ENCODE measurements at regions not wholly inside any gene's neighbourhood (a gene's known extent, or its start where the extent isn't known, plus 50 kb on each side); places are given as distances from the start of the nearest gene placed in this dataset.
"Not testable (repeated sequence)": the region's sequence is repeated elsewhere in the genome, so short reads cannot be mapped to it uniquely, and the experiment has no call there.

GRCh38 chr6:12348530-12349511 lies 58.7 kb downstream of the EDN1 start:
- no peak for DNase-seq
- in situ Hi-C loops (cut with MboI; ENCODE audit: low pct_unique_long_range_greater_than_20kb, low sequenced_read_pairs): no loop called here

DNA sequence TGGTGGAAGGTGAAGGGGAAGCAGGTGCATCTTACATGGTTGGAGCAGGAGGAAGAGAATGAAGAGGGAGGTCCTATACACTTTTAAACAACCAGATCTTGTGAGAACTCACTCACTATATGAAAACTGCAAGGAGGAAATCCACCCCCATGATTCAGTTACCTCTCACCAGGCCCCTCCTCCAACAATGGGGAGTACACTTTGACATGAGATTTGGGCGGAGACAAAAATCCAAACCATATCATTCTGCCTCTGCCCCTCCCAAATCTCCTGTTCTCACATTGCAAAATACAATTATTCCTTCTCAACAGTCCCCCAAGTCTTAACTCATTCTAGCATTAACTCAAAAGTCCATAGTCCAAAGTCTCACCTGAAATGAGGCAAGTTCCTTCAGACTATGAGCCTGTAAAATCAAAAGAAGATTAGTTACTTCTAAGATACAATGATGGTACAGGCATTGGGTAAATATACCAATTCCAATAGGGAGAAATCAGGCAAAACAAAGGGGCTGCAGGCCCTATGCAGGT lies 60.5 kb downstream of the EDN1 start:
- no peak for DNase-seq
- in situ Hi-C loops (cut with MboI; ENCODE audit: low pct_unique_long_range_greater_than_20kb, low sequenced_read_pairs): no loop called here

- in situ Hi-C loops (cut with MboI; ENCODE audit: low pct_unique_long_range_greater_than_20kb, low sequenced_read_pairs): no loop called here
- DNase-seq: no peak
Observed at GRCh38 chr6:12351672-12352071, 61.5 kb downstream of the EDN1 start.

GRCh38 chr6:12353731-12354130 lies 63.6 kb downstream of the EDN1 start:
- no peak for DNase-seq
- in situ Hi-C loops (cut with MboI; ENCODE audit: low pct_unique_long_range_greater_than_20kb, low sequenced_read_pairs): no loop called here

DNA sequence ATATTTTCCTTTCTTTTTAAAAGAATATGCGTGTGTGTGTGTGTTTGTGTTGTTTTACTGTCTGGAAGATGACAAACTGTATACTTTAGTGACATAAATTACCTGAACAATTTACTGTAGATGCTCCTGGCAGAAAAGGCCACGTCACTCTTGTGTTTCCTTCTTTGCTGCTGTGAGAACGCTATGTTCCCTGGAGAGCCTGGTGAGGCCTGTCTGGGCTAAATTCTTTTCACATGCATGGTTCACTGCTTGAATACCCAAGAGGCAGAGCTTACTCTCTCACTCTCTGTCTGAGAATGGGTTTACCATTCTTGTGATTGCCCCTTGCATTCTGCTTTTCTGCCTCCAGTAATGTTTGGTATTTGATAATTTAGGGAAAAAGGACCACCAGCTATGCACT lies 64.3 kb downstream of the EDN1 start:
- DNase-seq: no peak
- in situ Hi-C loops (cut with MboI; ENCODE audit: low pct_unique_long_range_greater_than_20kb, low sequenced_read_pairs): no loop called here

DNA sequence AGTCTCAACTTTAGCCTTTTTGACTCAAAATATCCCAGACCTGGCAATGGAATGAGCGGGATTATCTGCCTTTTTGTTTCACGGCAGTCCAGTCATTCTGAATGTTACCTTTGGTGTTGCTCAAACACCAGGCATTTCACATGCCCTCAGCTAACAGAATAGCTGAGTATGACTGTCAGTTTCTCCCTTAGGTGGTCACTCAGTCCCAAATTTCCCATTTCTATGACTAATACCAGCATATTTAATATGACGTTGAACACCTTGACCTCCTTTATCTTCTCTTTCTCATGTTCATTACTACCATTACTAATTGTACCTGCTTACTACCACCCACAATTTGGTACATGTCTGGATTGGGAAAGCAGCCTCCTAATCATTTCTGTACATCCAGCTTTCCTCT lies 65.2 kb downstream of the EDN1 start:
- in situ Hi-C loops (cut with MboI; ENCODE audit: low pct_unique_long_range_greater_than_20kb, low sequenced_read_pairs): no loop called here
- no peak for DNase-seq

DNA sequence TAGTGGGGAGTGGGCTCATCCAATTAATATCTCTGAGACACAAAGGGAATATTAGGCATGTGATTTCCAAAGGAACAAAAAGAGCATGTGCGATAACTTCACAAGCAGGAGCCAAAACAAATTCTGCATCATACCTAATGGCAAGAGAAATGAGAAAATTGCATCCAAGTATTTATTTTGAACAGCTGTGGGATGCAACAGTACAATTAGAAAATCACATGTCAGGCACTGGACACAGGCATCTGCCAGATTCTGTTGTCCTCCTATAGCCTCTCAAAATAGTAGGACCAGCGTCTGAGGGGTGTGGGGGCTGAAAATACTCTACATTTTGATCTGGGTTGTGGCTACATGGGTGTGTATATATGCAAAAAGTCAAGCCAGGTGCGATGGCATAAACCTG lies 66.3 kb downstream of the EDN1 start:
- no peak for DNase-seq
- in situ Hi-C loops (cut with MboI; ENCODE audit: low pct_unique_long_range_greater_than_20kb, low sequenced_read_pairs): no loop called here

GRCh38 chr6:12356983-12357972 lies 67.1 kb downstream of the EDN1 start:
- in situ Hi-C loops (cut with MboI; ENCODE audit: low pct_unique_long_range_greater_than_20kb, low sequenced_read_pairs): no loop called here
- DNase-seq: no peak

GRCh38 chr6:12359036-12359435 lies 68.9 kb downstream of the EDN1 start:
- in situ Hi-C loops (cut with MboI; ENCODE audit: low pct_unique_long_range_greater_than_20kb, low sequenced_read_pairs): no loop called here

DNA sequence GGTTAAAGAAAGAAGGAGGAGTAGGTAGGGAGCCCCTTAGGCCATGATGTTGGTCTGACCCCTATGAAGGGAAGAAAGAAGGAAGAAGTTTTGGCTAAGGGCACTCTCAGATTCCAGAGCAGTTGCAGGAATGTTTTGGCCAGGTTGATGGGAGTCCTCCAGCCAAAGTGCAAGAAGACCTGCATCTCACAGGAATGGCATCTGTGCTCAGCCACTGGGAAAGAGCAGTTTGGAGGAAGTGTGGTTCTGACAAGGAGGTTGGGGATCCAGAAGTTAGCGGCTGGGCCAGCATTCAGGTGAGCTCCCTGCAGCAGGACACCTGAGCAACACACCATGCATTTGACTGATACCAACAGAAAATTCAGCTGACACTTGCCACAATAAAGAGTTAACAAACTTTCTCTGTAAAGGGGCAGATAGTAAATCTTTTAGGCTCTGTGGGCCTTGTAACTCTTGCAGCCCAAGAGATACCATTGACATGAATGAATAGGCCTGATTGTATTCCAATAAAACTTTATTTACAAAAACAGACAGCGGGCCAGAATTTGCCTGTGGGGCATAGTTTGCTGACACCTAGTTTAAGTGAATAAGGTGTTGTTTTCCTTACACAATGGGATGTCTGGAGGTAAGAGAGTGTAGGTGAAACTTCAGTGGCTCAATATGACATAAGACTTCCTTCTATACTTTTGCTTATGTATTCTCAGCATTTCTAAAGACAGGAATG lies 71.0 kb downstream of the EDN1 start:
- in situ Hi-C loops (cut with MboI; ENCODE audit: low pct_unique_long_range_greater_than_20kb, low sequenced_read_pairs): no loop called here
- no peak for DNase-seq

More at GRCh38 chr6:12359036-12359435, 68.9 kb downstream of the EDN1 start:
- no peak for DNase-seq

DNA sequence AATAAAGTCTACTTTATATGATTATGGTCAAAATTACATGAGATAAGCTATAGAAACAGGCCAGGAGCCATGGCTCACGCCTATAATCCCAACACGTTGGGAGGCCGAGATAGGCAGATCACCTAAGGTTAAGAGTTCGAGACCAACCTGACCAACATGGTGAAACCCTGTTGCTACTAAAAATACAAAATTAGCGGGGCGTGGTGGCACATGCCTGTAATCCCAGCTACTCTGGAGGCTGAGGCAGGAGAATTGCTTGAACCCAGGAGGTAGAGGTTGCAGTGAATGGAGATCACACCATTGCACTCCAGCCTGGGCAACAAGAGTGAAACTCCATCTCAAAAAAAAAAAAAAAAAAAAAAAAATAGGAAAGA lies 73.1 kb downstream of the EDN1 start:
- in situ Hi-C loops (cut with MboI; ENCODE audit: low pct_unique_long_range_greater_than_20kb, low sequenced_read_pairs): not testable (repeated sequence)

DNA sequence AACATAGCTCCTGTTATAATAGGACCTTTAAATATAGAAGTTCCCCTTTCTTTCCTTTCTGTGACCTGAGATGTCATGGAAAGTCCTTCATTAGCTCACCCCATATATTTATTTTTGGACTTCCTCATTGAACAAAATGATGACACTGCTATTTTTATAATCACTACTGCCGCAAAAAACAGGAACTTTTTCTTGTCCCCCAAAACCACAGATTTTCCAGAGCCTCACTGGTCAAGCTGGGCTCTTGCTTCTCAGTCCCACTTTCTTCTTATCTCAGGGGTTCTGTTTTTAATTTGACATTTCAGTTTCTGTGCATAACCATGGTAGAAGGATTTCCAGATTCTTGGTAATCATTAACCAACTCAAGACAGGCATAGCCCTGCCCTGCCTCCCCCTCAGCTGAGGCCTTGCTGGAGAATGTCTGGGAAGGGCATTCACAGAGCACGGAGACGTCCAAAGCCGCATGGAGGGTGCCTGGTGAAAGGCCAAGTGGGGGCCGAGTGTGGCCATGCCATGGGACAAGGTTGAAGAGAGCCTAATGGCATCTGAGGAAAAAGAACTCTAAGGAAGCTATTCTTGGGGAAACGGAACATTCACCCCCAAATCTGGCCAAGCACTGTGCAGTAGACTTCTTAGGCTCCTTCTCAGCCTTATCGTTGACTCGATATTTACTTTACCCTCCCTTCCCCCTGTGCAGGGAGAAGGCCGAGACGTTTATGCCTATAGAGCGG lies 73.7 kb downstream of the EDN1 start:
- in situ Hi-C loops (cut with MboI; ENCODE audit: low pct_unique_long_range_greater_than_20kb, low sequenced_read_pairs): no loop called here

More for the DNA sequence above, 73.1 kb downstream of the EDN1 start:
- peak; percentile 11 for DNase-seq

DNA sequence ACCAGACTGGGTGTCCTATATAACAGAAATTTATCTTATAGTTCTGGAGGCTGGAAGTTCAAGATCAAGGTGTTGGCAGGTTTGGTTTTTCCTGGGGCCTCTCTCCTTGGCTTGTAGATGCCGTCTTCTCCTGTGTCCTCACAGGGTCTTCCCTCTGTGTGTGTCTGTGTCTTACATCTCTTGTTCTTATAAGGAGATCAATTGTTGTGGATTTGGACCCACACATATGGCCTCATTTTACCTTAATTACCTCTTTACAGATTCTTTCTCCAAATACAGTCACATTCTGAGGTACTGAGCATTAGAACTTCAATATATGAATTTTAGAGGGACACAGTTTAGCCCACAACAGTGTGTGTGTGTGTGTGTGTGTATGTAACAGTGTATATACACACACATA lies 74.5 kb downstream of the EDN1 start:
- in situ Hi-C loops (cut with MboI; ENCODE audit: low pct_unique_long_range_greater_than_20kb, low sequenced_read_pairs): no loop called here
- no peak for DNase-seq

More for the DNA sequence above, 73.7 kb downstream of the EDN1 start:
- DNase-seq: peak; percentile 82

DNA sequence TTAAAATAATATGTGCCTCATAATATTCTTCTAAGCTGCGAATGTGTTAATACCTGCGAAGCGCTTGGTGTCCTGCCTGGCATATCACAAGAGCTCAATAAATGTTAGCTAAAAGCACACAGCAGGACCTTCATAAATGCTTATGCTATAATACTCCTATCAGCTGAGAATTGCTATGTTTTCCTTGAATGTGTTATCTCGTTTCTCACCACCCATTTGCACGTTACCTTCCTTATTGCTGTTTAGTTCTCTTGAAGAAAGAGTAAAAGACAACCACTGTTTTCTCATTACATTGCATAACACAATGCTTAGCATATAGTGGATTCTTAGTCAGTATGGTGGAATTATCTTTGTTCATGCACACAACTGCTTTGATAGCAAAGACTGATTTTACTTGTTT lies 76.6 kb downstream of the EDN1 start:
- in situ Hi-C loops (cut with MboI; ENCODE audit: low pct_unique_long_range_greater_than_20kb, low sequenced_read_pairs): no loop called here
- no peak for DNase-seq

DNA sequence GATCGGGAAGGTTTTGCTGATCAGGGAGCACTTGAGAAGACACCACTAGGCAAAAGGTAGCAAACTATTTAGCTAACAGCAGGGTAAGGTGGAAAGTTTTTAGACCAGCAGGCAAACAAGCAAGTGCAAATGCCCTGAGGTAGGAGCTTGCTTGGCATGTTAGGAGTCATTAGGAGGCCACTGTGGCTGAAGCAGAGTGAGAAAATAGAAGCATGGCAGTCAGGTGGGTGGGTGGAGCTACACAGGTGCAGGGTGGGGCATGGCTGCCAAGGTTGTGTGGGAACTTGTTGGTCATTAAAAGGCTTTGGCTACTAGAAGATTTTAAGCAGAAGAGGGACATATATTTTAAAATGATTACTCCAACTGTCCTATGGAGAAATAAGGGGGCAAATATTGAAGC lies 77.3 kb downstream of the EDN1 start:
- DNase-seq: no peak
- in situ Hi-C loops (cut with MboI; ENCODE audit: low pct_unique_long_range_greater_than_20kb, low sequenced_read_pairs): no loop called here

GRCh38 chr6:12369355-12369754 lies 79.2 kb downstream of the EDN1 start:
- in situ Hi-C loops (cut with MboI; ENCODE audit: low pct_unique_long_range_greater_than_20kb, low sequenced_read_pairs): no loop called here
- no peak for DNase-seq

- no peak for DNase-seq
- in situ Hi-C loops (cut with MboI; ENCODE audit: low pct_unique_long_range_greater_than_20kb, low sequenced_read_pairs): no loop called here
Observed at GRCh38 chr6:12369781-12370262, 79.7 kb downstream of the EDN1 start.

GRCh38 chr6:12371151-12371550 lies 81.0 kb downstream of the EDN1 start:
- DNase-seq: no peak
- in situ Hi-C loops (cut with MboI; ENCODE audit: low pct_unique_long_range_greater_than_20kb, low sequenced_read_pairs): no loop called here

Measured in KBM-7 (cell line).